HepG2 (cell line): ENCODE measurements at regions not wholly inside any gene's neighbourhood (a gene's known extent, or its start where the extent isn't known, plus 50 kb on each side); places are given as distances from the start of the nearest gene placed in this dataset.

Experiments
- ATAC-seq: fragments of 200-7000 bp; cut with Tn5 transposase; 3 replicates; pipeline ENCODE4 v1.9.1; 2020; ENCODE audit warnings: mild to moderate bottlenecking, moderate library complexity
- BruUV-seq: library from RNA; stranded (reverse); fragments of 400-500 nt; replicated peaks from 2 replicates; lab custom pipeline; 2021; lab: Mats Ljungman, UMichigan
- CTCF ChIA-PET: fragments of 300-600 bp; formaldehyde crosslinking; extraction: SDS; loops from one replicate; lab custom pipeline; 2021; ENCODE audit warnings: low total read pairs, inconsistent platforms, low intra/inter-chr PET ratio; lab: Yijun Ruan, JAX
- POLR2A ChIA-PET: fragments of 350-600 bp; sonication (Branson Sonifier 250); formaldehyde crosslinking; loops from one replicate; lab custom pipeline; 2020; ENCODE audit warnings: antibody characterized with exemption, inconsistent platforms; lab: Yijun Ruan, JAX
- DNase-seq: peaks from one replicate; pipeline ENCODE4 v3.0.0-alpha.2; 2015; ENCODE audit warnings: low spot score
- FAIRE-seq: peaks from 3 replicates; lab custom pipeline; 2011; peaks lifted over from hg19 to GRCh38; lab: Jason Lieb, UNC
- H2AFZ ChIP-seq: one replicate; pipeline ENCODE4 v1.6.1; 2011; ENCODE audit warnings: low read length, inconsistent platforms
- H3K27ac ChIP-seq: fragments of 300-600 bp; 3 replicates; pipeline ENCODE4 v1.8.0; 2011; ENCODE audit warnings: mixed run types, mild to moderate bottlenecking, mixed read lengths, low read length, inconsistent platforms; ENCODE audit not compliant: insufficient read depth; ENCODE audit errors: extremely low read length
- H3K27me3 ChIP-seq, 2 experiments: fragments of 200-600 bp in 1 of 2; 2 replicates in 1 of 2; 3 replicates in 1 of 2; pipeline versions ENCODE4 v1.6.0 to v1.8.0; 2011; ENCODE audit warnings: low read length in 2 of 2, mild to moderate bottlenecking in 2 of 2, moderate library complexity in 2 of 2, inconsistent platforms in 1 of 2; ENCODE audit not compliant: insufficient read depth in 2 of 2, control insufficient read depth in 1 of 2
- H3K36me3 ChIP-seq, 2 experiments: fragments of 200-600 bp in 1 of 2; replicated peaks in 1 of 2; 2 replicates in 1 of 2; 3 replicates in 1 of 2; pipeline versions ENCODE4 v1.5.1 to v1.8.0; 2011; ENCODE audit warnings: low read length in 2 of 2, inconsistent platforms in 1 of 2; ENCODE audit not compliant: insufficient read depth in 2 of 2, control insufficient read depth in 1 of 2
- H3K4me1 ChIP-seq: 2 replicates; pipeline ENCODE4 v1.5.1; 2012; ENCODE audit warnings: low read length, inconsistent platforms; ENCODE audit not compliant: insufficient read depth
- H3K4me2 ChIP-seq: 2 replicates; pipeline ENCODE4 v1.6.0; 2011; ENCODE audit warnings: low read depth, low read length, inconsistent platforms
- H3K4me3 ChIP-seq, 3 experiments: fragments of 200-600 bp in 1 of 3; sonication (generic), shearing (Covaris generic) in 1 of 3; replicated peaks in 1 of 3; 2 replicates each; pipeline ENCODE4 v1.5.1; 2011 to 2016; ENCODE audit warnings: low read length in 3 of 3, inconsistent platforms in 2 of 3, low read depth in 2 of 3, mild to moderate bottlenecking in 2 of 3, control low read depth in 1 of 3, mixed read lengths in 1 of 3; ENCODE audit not compliant: insufficient read depth in 1 of 3
- H3K79me2 ChIP-seq: one replicate; pipeline ENCODE4 v1.6.1; 2011; ENCODE audit warnings: low read length, inconsistent platforms; ENCODE audit not compliant: insufficient read depth
- H3K9ac ChIP-seq: 2 replicates; pipeline ENCODE4 v1.6.0; 2011; ENCODE audit warnings: mild to moderate bottlenecking, low read depth, low read length, inconsistent platforms; ENCODE audit not compliant: insufficient read depth
- H3K9me3 ChIP-seq: 2 replicates; pipeline ENCODE4 v1.5.1; 2012; ENCODE audit warnings: mild to moderate bottlenecking, low read length
- H4K20me1 ChIP-seq: 2 replicates; pipeline ENCODE4 v1.6.0; 2011; ENCODE audit warnings: inconsistent platforms, mild to moderate bottlenecking, low read length, moderate library complexity; ENCODE audit not compliant: insufficient read depth
- ERF ChIP-seq: IDR thresholded peaks from 2 replicates; pipeline ENCODE4 v1.6.1; 2018; ENCODE audit warnings: missing biosample characterization, missing genetic modification reagents
- GZF1 ChIP-seq: sonication (generic); formaldehyde crosslinking; IDR thresholded peaks from 2 replicates; pipeline ENCODE4 v1.5.1; 2020; ENCODE audit warnings: mild to moderate bottlenecking, missing genetic modification reagents
- KDM5A ChIP-seq: fragments of 200-600 bp; sonication (generic); IDR thresholded peaks from 2 replicates; pipeline ENCODE4 v1.7.0; 2018; ENCODE audit warnings: antibody characterized with exemption, mild to moderate bottlenecking, low read length, borderline replicate concordance
- KMT2A ChIP-seq: sonication (generic); formaldehyde crosslinking; IDR thresholded peaks from 2 replicates; pipeline ENCODE4 v1.4.0; 2020; ENCODE audit warnings: missing genetic modification reagents
- MED1 ChIP-seq: sonication (generic); formaldehyde crosslinking; IDR thresholded peaks from 2 replicates; pipeline ENCODE4 v1.4.0; 2020; ENCODE audit warnings: missing genetic modification reagents
- POLR2AphosphoS5 ChIP-seq: IDR thresholded peaks from 2 replicates; pipeline ENCODE4 v1.6.1; 2012; ENCODE audit warnings: low read depth, low read length
- YY1 ChIP-seq: IDR thresholded peaks from 2 replicates; pipeline ENCODE4 v1.6.1; 2011; ENCODE audit warnings: low read length, low read depth, moderate library complexity, mild to moderate bottlenecking; ENCODE audit not compliant: insufficient read depth, insufficient replicate concordance
- ZMAT3 ChIP-seq: sonication (generic); formaldehyde crosslinking; conservative IDR thresholded peaks from 2 replicates; pipeline ENCODE4 v1.7.0; 2021; ENCODE audit warnings: missing genetic modification reagents
- ZNF354B ChIP-seq: sonication (generic); formaldehyde crosslinking; IDR thresholded peaks from 2 replicates; pipeline ENCODE4 v1.8.0; 2022; ENCODE audit warnings: mild to moderate bottlenecking, missing genetic modification reagents
- ZSCAN25 ChIP-seq: sonication (generic); formaldehyde crosslinking; IDR thresholded peaks from 2 replicates; pipeline ENCODE4 v1.8.0; 2022; ENCODE audit warnings: mild to moderate bottlenecking, missing genetic modification reagents
- WGBS: methylation state at CpG from one replicate; pipeline ENCODE4 v1.1.6; 2017; ENCODE audit warnings: low lambda C conversion rate; 5-methylcytosine and 5-hydroxymethylcytosine counted together
- in situ Hi-C: cut with HindIII; loops from 2 replicates; pipeline ENCODE4 v1.10.0; 2017; ENCODE audit warnings: low pct_unique_long_range_greater_than_20kb; ENCODE audit not compliant: extremely low pct_ligation_motif_present
- intact Hi-C: fragments of 100-400 bp; cut with micrococcal nuclease; formaldehyde crosslinking; loops from one replicate; pipeline ENCODE4 v1.10.0; 2022; ENCODE audit not compliant: unreplicated experiment
- TF ChIP-seq, protein P1 (sequence below): sonication (generic); formaldehyde crosslinking; IDR thresholded peaks from 2 replicates; pipeline ENCODE4 v1.4.0; 2020; ENCODE audit warnings: mild to moderate bottlenecking, missing genetic modification reagents
- TF ChIP-seq, protein P2 (sequence below): sonication (generic); formaldehyde crosslinking; IDR thresholded peaks from 2 replicates; pipeline ENCODE4 v1.4.0; 2020; ENCODE audit warnings: low read depth, mild to moderate bottlenecking, missing genetic modification reagents
- TF ChIP-seq, protein P3 (sequence below), 2 experiments: IDR thresholded peaks; 2 replicates each; pipeline ENCODE4 v1.6.1; 2011 to 2012; ENCODE audit warnings: low read length in 2 of 2, borderline replicate concordance in 1 of 2, low read depth in 1 of 2, mild to moderate bottlenecking in 1 of 2, moderate library complexity in 1 of 2
- TF ChIP-seq, protein P4 (sequence below): IDR thresholded peaks from 2 replicates; pipeline ENCODE4 v1.6.1; 2016

DNA sequence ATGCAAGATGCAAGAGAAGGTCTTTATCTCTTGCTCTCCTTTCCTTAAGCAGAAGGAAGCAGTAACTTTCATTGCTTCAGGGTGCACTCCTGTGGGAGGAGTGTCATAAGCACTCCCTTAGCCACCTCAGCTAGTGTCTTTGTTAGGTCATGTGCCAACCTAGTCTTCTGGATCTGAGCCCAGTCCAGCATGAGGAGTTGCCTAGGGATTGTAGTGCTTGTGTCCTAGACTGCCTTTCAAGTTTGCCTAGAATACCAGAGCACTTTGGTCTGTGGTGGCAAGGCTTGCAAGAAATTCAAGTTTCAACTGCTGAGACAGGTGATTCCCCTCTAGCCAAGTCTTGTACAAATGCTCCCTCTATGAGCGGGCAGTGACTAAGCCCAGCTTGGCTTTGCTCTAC lies 633.6 kb downstream of the ZNF385D start (continued):
- TF ChIP-seq, protein P1, sequence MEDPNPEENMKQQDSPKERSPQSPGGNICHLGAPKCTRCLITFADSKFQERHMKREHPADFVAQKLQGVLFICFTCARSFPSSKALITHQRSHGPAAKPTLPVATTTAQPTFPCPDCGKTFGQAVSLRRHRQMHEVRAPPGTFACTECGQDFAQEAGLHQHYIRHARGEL (CRISPR knock-in tag), result no peak
- no peak for TF ChIP-seq MED1 (CRISPR knock-in tag)
- TF ChIP-seq GZF1 (CRISPR knock-in tag), result no peak
- TF ChIP-seq, protein P2, sequence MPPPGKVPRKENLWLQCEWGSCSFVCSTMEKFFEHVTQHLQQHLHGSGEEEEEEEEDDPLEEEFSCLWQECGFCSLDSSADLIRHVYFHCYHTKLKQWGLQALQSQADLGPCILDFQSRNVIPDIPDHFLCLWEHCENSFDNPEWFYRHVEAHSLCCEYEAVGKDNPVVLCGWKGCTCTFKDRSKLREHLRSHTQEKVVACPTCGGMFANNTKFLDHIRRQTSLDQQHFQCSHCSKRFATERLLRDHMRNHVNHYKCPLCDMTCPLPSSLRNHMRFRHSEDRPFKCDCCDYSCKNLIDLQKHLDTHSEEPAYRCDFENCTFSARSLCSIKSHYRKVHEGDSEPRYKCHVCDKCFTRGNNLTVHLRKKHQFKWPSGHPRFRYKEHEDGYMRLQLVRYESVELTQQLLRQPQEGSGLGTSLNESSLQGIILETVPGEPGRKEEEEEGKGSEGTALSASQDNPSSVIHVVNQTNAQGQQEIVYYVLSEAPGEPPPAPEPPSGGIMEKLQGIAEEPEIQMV, result no peak
- TF ChIP-seq ZNF354B (CRISPR knock-in tag), result no peak
- no peak for TF ChIP-seq KDM5A
- no peak for TF ChIP-seq ZSCAN25 (CRISPR knock-in tag)

DNA sequence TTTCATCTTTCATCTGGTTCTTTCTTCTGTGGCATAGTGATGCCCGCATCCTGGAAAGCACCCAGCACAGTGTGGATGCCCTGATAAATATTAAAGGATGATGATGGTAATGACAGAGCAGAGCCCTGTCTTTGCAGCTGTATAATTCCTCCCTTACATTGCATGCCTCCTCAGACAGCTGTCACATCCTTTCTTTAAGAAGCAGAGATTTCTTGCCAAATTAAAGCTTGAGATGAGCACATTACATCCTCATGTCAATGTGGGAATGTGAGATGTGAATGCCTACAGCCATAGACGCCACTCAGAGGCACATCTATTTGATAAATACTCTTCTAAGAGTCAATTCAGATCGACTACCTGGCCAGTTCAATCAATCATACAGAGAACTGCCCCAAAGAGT lies 642.0 kb downstream of the ZNF385D start:
- no peak for ATAC-seq
- no peaks in the 10 kb centered on the region for H3K27me3 ChIP-seq
- DNase-seq, result no peak
- no peaks in the 10 kb centered on the region for H3K36me3 ChIP-seq
- ChIA-PET POLR2A (no interaction called here), CTCF (no interaction called here)
- TF ChIP-seq, protein P3, sequence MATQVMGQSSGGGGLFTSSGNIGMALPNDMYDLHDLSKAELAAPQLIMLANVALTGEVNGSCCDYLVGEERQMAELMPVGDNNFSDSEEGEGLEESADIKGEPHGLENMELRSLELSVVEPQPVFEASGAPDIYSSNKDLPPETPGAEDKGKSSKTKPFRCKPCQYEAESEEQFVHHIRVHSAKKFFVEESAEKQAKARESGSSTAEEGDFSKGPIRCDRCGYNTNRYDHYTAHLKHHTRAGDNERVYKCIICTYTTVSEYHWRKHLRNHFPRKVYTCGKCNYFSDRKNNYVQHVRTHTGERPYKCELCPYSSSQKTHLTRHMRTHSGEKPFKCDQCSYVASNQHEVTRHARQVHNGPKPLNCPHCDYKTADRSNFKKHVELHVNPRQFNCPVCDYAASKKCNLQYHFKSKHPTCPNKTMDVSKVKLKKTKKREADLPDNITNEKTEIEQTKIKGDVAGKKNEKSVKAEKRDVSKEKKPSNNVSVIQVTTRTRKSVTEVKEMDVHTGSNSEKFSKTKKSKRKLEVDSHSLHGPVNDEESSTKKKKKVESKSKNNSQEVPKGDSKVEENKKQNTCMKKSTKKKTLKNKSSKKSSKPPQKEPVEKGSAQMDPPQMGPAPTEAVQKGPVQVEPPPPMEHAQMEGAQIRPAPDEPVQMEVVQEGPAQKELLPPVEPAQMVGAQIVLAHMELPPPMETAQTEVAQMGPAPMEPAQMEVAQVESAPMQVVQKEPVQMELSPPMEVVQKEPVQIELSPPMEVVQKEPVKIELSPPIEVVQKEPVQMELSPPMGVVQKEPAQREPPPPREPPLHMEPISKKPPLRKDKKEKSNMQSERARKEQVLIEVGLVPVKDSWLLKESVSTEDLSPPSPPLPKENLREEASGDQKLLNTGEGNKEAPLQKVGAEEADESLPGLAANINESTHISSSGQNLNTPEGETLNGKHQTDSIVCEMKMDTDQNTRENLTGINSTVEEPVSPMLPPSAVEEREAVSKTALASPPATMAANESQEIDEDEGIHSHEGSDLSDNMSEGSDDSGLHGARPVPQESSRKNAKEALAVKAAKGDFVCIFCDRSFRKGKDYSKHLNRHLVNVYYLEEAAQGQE (IDR thresholded peaks at IDR 0.05; ENCODE audit: borderline replicate concordance in 1 of 2, low read depth in 1 of 2, low read length in 2 of 2), result no peak
- TF ChIP-seq YY1 (no peak), KMT2A (CRISPR knock-in tag) (no peak), ZMAT3 (CRISPR knock-in tag) (no peak), GZF1 (CRISPR knock-in tag) (no peak), POLR2AphosphoS5 (no peak), ERF (CRISPR knock-in tag) (no peak)
- TF ChIP-seq, protein P4, sequence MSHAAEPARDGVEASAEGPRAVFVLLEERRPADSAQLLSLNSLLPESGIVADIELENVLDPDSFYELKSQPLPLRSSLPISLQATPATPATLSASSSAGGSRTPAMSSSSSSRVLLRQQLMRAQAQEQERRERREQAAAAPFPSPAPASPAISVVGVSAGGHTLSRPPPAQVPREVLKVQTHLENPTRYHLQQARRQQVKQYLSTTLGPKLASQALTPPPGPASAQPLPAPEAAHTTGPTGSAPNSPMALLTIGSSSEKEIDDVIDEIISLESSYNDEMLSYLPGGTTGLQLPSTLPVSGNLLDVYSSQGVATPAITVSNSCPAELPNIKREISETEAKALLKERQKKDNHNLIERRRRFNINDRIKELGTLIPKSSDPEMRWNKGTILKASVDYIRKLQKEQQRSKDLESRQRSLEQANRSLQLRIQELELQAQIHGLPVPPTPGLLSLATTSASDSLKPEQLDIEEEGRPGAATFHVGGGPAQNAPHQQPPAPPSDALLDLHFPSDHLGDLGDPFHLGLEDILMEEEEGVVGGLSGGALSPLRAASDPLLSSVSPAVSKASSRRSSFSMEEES, result no peak
- no peaks in the 10 kb centered on the region for H4K20me1 ChIP-seq
- FAIRE-seq, result no peak
- no peak overlapping the region for H3K4me2 ChIP-seq
- no peak overlapping the region for H3K9ac ChIP-seq
- H3K9me3 ChIP-seq, result peaks cover 75% of the 10 kb centered on the region
- intact Hi-C loops (no loop called here), in situ Hi-C loops (no loop called here)
- no peaks in the 10 kb centered on the region for H3K4me1 ChIP-seq
- no peak overlapping the region for H3K27ac ChIP-seq
- BruUV-seq, result no TSS peak
- WGBS, result 2% methylated on average over 3 of the region's 3 CpGs
- no peak overlapping the region for H2AFZ ChIP-seq
- H3K4me3 ChIP-seq, result no peak overlapping the region
- H3K79me2 ChIP-seq, result no peaks in the 10 kb centered on the region
